Suprapubic skin (tissue), 4 donors: ENCODE measurements at regions not wholly inside any gene's neighbourhood (a gene's known extent, or its start where the extent isn't known, plus 50 kb on each side); places are given as distances from the start of the nearest gene placed in this dataset.

ENCODE experiments used
- DNase-seq, 2 donors: peaks; one replicate each; pipeline ENCODE4 v3.0.0-alpha.2; 2019; ENCODE audit warnings: low spot score in 2 of 2
- H3K27ac ChIP-seq: fragments of 200-600 bp; sonication (generic); one replicate; pipeline ENCODE4 v1.5.1; 2019
- H3K27me3 ChIP-seq: fragments of 200-600 bp; sonication (generic); one replicate; pipeline ENCODE4 v1.5.1; 2019
- H3K36me3 ChIP-seq: fragments of 200-600 bp; sonication (generic); one replicate; pipeline ENCODE4 v1.5.1; 2019
- H3K4me1 ChIP-seq: fragments of 200-600 bp; sonication (generic); one replicate; pipeline ENCODE4 v1.5.1; 2019
- H3K4me3 ChIP-seq: fragments of 200-600 bp; sonication (generic); one replicate; pipeline ENCODE4 v1.5.1; 2019; ENCODE audit warnings: mild to moderate bottlenecking
- H3K9me3 ChIP-seq: fragments of 200-600 bp; sonication (generic); one replicate; pipeline ENCODE4 v1.5.1; 2019
- EP300 ChIP-seq: sonication (generic); formaldehyde crosslinking; IDR thresholded peaks from one replicate; pipeline ENCODE4 v1.6.1; 2017; ENCODE audit warnings: antibody characterized with exemption
- POLR2A ChIP-seq, 2 donors: fragments of 450-650 bp; IDR thresholded peaks; one replicate each; pipeline ENCODE4 v1.6.1; 2017; ENCODE audit warnings: antibody characterized with exemption in 2 of 2, mild to moderate bottlenecking in 2 of 2, moderate library complexity in 2 of 2
- POLR2AphosphoS5 ChIP-seq, 3 donors: sonication (generic); formaldehyde crosslinking; IDR thresholded peaks; one replicate each; pipeline ENCODE4 v1.6.1; 2017; ENCODE audit warnings: antibody characterized with exemption in 3 of 3
- WGBS: methylation state at CpG from one replicate; pipeline ENCODE4 v1.1.5; 2018; 5-methylcytosine and 5-hydroxymethylcytosine counted together
- TF ChIP-seq, protein P1 (sequence below), 2 donors: fragments of 200-600 bp in 1 of 2; fragments of 450-650 bp in 1 of 2; sonication (generic) in 1 of 2; IDR thresholded peaks; one replicate each; pipeline ENCODE4 v1.5.1; 2016 to 2019; ENCODE audit warnings: antibody characterized with exemption in 2 of 2, mild to moderate bottlenecking in 1 of 2, moderate library complexity in 1 of 2

DNA sequence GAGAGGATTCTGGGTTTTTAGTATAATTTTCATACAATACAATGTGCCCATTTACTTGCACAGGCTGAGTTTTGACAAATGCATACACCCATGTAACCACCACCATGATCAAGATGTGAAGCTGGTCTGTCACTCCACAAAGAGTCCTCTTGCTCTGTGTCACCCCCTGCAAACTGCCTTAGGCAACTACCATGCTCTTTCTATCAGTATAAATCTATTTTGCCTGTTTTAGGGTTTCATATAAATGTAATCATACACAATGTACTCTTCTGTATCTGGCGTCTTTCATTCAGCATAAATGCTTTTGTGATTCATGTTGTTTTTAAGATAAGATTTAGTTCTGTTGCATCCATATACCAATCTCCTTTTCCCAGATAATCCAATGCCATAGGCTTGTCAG lies 181.9 kb upstream of the KCNG1 start:
- Histone ChIP-seq H3K9me3 (no peaks in the 10 kb centered on the region), H3K27me3 (peaks cover 9% of the 10 kb centered on the region), H3K27ac (no peak overlapping the region), H3K36me3 (no peaks in the 10 kb centered on the region), H3K4me3 (no peak overlapping the region), H3K4me1 (no peaks in the 10 kb centered on the region)
- DNase-seq = no peak
- TF ChIP-seq POLR2AphosphoS5 (IDR thresholded peaks at IDR 0.05) (no peak), POLR2A (IDR thresholded peaks at IDR 0.05) (no peak), EP300 (no peak)
- TF ChIP-seq, protein P1, sequence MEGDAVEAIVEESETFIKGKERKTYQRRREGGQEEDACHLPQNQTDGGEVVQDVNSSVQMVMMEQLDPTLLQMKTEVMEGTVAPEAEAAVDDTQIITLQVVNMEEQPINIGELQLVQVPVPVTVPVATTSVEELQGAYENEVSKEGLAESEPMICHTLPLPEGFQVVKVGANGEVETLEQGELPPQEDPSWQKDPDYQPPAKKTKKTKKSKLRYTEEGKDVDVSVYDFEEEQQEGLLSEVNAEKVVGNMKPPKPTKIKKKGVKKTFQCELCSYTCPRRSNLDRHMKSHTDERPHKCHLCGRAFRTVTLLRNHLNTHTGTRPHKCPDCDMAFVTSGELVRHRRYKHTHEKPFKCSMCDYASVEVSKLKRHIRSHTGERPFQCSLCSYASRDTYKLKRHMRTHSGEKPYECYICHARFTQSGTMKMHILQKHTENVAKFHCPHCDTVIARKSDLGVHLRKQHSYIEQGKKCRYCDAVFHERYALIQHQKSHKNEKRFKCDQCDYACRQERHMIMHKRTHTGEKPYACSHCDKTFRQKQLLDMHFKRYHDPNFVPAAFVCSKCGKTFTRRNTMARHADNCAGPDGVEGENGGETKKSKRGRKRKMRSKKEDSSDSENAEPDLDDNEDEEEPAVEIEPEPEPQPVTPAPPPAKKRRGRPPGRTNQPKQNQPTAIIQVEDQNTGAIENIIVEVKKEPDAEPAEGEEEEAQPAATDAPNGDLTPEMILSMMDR (IDR thresholded peaks at IDR 0.05) = no peak
- 66% methylated on average over 1 of the region's 1 CpG for WGBS

DNA sequence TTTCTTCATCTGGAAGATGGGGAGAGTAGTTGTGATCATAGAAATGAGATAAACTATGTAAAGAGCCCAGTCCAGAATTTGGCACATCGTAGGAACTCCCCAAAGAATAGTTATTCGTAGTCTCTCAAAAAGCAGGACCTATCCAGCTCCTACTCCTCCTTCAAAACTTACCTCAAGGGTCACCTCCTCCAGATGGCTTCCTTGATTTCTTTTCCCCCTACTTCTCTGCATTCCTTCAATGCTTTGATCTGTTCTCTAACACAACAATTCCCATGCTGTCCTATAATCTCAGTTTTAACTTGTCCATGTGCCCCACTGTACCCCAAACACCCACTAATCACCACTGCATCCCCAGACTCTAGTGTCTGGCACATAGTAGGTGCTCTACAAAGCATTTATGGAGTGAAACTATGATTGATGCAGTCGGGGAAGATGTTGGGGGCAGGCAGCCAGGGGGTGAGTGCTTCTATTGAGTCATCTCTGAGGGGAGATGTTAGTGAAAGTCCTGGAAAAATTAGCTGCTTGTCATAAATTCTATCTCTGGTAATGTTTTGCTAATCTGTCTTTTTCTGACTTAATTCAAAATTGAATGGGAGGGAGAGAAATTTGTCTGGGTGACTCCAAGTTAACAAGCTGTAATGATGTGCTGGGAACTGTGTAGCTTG lies 181.3 kb upstream of the KCNG1 start:
- H3K9me3 ChIP-seq = no peaks in the 10 kb centered on the region
- no peaks in the 10 kb centered on the region for H3K36me3 ChIP-seq
- H3K27ac ChIP-seq = no peak overlapping the region
- H3K4me1 ChIP-seq = no peaks in the 10 kb centered on the region
- TF ChIP-seq, protein P1 (IDR thresholded peaks at IDR 0.05) = no peak
- TF ChIP-seq POLR2AphosphoS5 (IDR thresholded peaks at IDR 0.05) (no peak), POLR2A (IDR thresholded peaks at IDR 0.05) (no peak), EP300 (no peak)
- H3K27me3 ChIP-seq = peaks cover 9% of the 10 kb centered on the region
- no peak for DNase-seq
- WGBS = 52% methylated on average over 3 of the region's 3 CpGs
- no peak overlapping the region for H3K4me3 ChIP-seq

DNA sequence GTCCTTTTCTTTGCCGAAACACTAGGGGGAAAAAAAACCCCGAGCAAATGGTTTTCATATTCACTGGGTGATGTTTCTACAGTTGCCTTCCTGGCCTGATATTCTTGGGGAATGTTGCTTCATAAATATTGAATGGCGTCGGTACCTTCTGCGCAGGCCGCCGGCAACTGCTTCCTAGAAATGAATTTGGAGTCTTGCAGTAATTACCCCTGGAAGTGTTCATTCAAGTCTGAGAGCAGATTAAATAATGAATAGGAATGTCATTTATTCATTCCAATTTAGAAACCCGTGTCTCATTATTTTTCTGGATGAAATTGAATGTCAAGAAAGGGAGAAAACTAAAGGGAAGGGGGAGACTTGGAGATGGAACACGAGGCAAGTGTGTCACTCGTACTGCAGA lies 179.4 kb upstream of the KCNG1 start:
- H3K36me3 ChIP-seq = no peaks in the 10 kb centered on the region
- no peaks in the 10 kb centered on the region for H3K9me3 ChIP-seq
- DNase-seq = no peak
- H3K4me3 ChIP-seq = no peak overlapping the region
- 75% methylated on average over 10 of the region's 10 CpGs for WGBS
- peaks cover 12% of the 10 kb centered on the region for H3K27me3 ChIP-seq
- H3K4me1 ChIP-seq = no peaks in the 10 kb centered on the region
- TF ChIP-seq POLR2A (IDR thresholded peaks at IDR 0.05) = no peak
- TF ChIP-seq, protein P1 (IDR thresholded peaks at IDR 0.05) = no peak
- no peak for TF ChIP-seq POLR2AphosphoS5 (IDR thresholded peaks at IDR 0.05)
- TF ChIP-seq EP300 = no peak
- no peak overlapping the region for H3K27ac ChIP-seq

DNA sequence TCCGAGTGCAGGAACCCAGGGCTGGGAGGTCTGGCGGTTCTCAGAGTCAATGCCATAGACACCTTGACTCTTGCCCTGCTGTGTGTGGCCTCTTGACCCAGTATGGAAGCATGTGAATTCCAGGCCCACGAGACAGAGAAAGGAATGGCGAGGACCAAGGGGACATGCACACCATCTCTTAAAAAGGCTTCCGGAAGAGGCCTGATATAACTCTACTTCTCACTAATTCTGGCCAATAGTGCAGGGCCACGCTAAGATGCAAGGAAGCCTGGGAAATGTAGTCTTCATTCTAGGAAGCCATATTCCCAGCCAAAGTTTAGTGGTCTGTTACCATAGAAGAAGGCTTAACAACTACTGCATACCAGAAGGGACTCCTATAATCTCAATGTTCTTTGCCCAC lies 177.0 kb upstream of the KCNG1 start:
- no peak for DNase-seq
- Histone ChIP-seq H3K36me3 (no peaks in the 10 kb centered on the region), H3K4me1 (no peaks in the 10 kb centered on the region), H3K4me3 (no peak overlapping the region), H3K27me3 (peaks cover 26% of the 10 kb centered on the region), H3K9me3 (no peaks in the 10 kb centered on the region), H3K27ac (no peak overlapping the region)
- no peak for TF ChIP-seq POLR2AphosphoS5 (IDR thresholded peaks at IDR 0.05)
- TF ChIP-seq, protein P1 (IDR thresholded peaks at IDR 0.05) = no peak
- TF ChIP-seq EP300 = no peak
- TF ChIP-seq POLR2A (IDR thresholded peaks at IDR 0.05) = no peak
- WGBS = 84% methylated on average over 4 of the region's 6 CpGs

DNA sequence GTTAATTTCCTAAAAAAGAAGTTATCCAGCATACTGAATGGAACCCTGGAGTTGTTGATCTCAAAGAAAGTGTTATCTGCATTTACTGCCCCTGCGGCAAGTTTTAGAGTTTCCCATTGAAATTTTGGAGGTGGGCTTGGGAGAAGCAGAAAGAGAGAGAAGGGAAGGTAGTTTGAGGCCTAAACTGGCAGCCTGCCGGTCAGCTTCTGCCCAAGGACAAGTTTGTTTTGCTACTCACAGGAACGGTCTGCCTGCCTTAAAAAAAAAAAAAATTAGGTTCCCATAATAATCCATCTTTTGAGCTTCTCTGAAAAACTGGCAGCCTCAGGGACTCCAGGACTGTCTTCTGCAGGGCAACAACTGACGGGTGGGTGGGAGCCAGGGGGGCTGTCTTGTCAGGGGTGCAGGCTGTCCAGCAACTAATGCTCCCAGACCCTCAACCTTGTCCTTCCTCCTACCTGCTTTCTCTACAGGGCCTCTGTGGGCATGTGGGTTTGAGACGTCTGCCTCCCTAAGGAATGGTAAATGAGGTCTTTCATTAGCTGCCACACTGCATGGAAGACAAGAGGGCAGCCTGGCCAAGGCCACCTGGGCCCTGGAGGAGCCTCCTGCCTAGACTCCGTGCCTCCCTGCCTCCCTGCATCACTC lies 176.1 kb upstream of the KCNG1 start:
- 74% methylated on average over 6 of the region's 6 CpGs for WGBS
- TF ChIP-seq, protein P1 (IDR thresholded peaks at IDR 0.05) = no peak
- TF ChIP-seq POLR2A (IDR thresholded peaks at IDR 0.05) (no peak), POLR2AphosphoS5 (IDR thresholded peaks at IDR 0.05) (no peak), EP300 (no peak)
- Histone ChIP-seq H3K27me3 (peaks cover 26% of the 10 kb centered on the region), H3K36me3 (no peaks in the 10 kb centered on the region), H3K4me1 (no peaks in the 10 kb centered on the region), H3K27ac (no peak overlapping the region), H3K4me3 (no peak overlapping the region), H3K9me3 (no peaks in the 10 kb centered on the region)
- no peak for DNase-seq
